ENCODE measurements at regions not wholly inside any gene's neighbourhood (a gene's known extent, or its start where the extent isn't known, plus 50 kb on each side); places are given as distances from the start of the nearest gene placed in this dataset.

DNA sequence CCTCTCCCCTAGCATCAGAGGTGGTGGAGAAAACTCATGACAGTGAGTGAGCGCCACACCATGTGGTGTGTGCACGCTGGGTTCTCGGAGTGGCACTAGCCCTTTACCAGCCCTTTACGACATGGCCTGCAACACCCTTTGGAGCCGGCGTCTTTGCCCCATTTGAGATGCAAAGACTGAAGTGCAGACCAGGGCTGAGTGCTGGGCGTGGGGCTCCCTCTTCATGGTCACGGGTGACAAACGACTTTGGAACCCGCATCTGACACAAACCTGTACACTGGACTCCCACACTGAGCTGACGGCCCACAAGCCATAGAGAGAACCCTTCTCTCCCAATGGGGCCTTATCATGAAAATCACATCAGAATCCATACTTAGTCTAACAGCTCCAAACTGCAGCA is 76.8 kb upstream of the ALDH1L1 start:
- Mint-ChIP-seq H3K9me3 (ENCODE audit: unreplicated experiment) (peaks cover 2% of the 10 kb centered on the region), H3K4me3 (ENCODE audit: unreplicated experiment) (no peak overlapping the region), H3K27me3 (ENCODE audit: low read depth, unreplicated experiment) (peaks cover 10% of the 10 kb centered on the region), H3K4me1 (ENCODE audit: low read depth, unreplicated experiment) (no peaks in the 10 kb centered on the region), H3K36me3 (ENCODE audit: low read depth, unreplicated experiment) (no peaks in the 10 kb centered on the region), H3K27ac (ENCODE audit: unreplicated experiment) (no peak overlapping the region)
- FAIRE-seq (no peak), DNase-seq (ENCODE audit: low read depth) (no peak)
- Histone ChIP-seq H3K9me3 (ENCODE audit: insufficient read depth, low read depth, low read length) (no peaks in the 10 kb centered on the region), H3K27ac (ENCODE audit: low read depth, low read length) (no peak overlapping the region), H3K4me1 (ENCODE audit: insufficient read depth, low read length) (no peaks in the 10 kb centered on the region), H3K36me3 (ENCODE audit: insufficient read depth, low read length) (no peaks in the 10 kb centered on the region), H2AFZ (ENCODE audit: low read depth, low read length) (no peak overlapping the region), H4K20me1 (ENCODE audit: insufficient read depth, low read length) (no peaks in the 10 kb centered on the region), H3K4me2 (ENCODE audit: low read length) (no peak overlapping the region), H3K79me2 (ENCODE audit: insufficient read depth, low read length) (no peaks in the 10 kb centered on the region), H3K9ac (ENCODE audit: low read length) (no peak overlapping the region), H3K4me3 (ENCODE audit: insufficient read depth, low read depth, low read length) (no peak overlapping the region), H3K27me3 (ENCODE audit: insufficient read depth, low read length) (no peaks in the 10 kb centered on the region)
- no peak for TF ChIP-seq EZH2 (IDR thresholded peaks at IDR 0.05; ENCODE audit: insufficient read depth, low read length)
- TF ChIP-seq, protein P1, sequence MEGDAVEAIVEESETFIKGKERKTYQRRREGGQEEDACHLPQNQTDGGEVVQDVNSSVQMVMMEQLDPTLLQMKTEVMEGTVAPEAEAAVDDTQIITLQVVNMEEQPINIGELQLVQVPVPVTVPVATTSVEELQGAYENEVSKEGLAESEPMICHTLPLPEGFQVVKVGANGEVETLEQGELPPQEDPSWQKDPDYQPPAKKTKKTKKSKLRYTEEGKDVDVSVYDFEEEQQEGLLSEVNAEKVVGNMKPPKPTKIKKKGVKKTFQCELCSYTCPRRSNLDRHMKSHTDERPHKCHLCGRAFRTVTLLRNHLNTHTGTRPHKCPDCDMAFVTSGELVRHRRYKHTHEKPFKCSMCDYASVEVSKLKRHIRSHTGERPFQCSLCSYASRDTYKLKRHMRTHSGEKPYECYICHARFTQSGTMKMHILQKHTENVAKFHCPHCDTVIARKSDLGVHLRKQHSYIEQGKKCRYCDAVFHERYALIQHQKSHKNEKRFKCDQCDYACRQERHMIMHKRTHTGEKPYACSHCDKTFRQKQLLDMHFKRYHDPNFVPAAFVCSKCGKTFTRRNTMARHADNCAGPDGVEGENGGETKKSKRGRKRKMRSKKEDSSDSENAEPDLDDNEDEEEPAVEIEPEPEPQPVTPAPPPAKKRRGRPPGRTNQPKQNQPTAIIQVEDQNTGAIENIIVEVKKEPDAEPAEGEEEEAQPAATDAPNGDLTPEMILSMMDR (IDR thresholded peaks at IDR 0.05; ENCODE audit: insufficient read depth, low read depth, low read length): no peak

DNA sequence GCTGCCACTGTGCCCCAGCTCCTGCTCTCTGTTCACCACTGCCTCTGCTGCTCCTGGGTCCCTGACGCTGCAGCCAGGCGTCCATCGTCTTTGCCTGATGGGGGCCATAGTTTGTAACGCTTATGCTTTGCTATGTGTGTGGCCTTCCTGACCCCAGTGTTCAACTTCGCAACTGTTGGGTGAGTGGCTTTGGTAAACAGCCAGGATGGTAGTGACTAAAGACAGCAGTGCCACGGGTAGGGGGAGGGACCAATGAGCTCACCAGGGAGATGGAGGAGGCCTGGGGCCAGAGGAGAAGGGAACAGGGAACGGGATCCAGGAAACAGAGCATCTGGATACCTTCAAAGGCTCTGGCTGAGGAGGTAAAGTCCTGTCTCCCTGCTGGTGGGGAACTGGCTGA is 75.9 kb upstream of the ALDH1L1 start:
- Mint-ChIP-seq H3K4me1 (ENCODE audit: low read depth, unreplicated experiment) (no peaks in the 10 kb centered on the region), H3K36me3 (ENCODE audit: low read depth, unreplicated experiment) (no peaks in the 10 kb centered on the region), H3K27ac (ENCODE audit: unreplicated experiment) (no peak overlapping the region), H3K9me3 (ENCODE audit: unreplicated experiment) (no peaks in the 10 kb centered on the region), H3K4me3 (ENCODE audit: unreplicated experiment) (no peak overlapping the region), H3K27me3 (ENCODE audit: low read depth, unreplicated experiment) (peaks cover 10% of the 10 kb centered on the region)
- H3K79me2 ChIP-seq (ENCODE audit: insufficient read depth, low read length): no peaks in the 10 kb centered on the region
- TF ChIP-seq EZH2 (IDR thresholded peaks at IDR 0.05; ENCODE audit: insufficient read depth, low read length): no peak
- TF ChIP-seq, protein P1 (IDR thresholded peaks at IDR 0.05; ENCODE audit: insufficient read depth, low read depth, low read length): no peak
- no peaks in the 10 kb centered on the region for H3K9me3 ChIP-seq (ENCODE audit: insufficient read depth, low read depth, low read length)
- no peak overlapping the region for H3K27ac ChIP-seq (ENCODE audit: low read depth, low read length)
- H3K4me1 ChIP-seq (ENCODE audit: insufficient read depth, low read length): no peaks in the 10 kb centered on the region
- no peak for FAIRE-seq
- no peaks in the 10 kb centered on the region for H3K27me3 ChIP-seq (ENCODE audit: insufficient read depth, low read length)
- H3K9ac ChIP-seq (ENCODE audit: low read length): no peak overlapping the region
- H2AFZ ChIP-seq (ENCODE audit: low read depth, low read length): no peak overlapping the region
- no peak overlapping the region for H3K4me3 ChIP-seq (ENCODE audit: insufficient read depth, low read depth, low read length)
- no peak for DNase-seq (ENCODE audit: low read depth)
- H4K20me1 ChIP-seq (ENCODE audit: insufficient read depth, low read length): no peaks in the 10 kb centered on the region
- no peak overlapping the region for H3K4me2 ChIP-seq (ENCODE audit: low read length)
- H3K36me3 ChIP-seq (ENCODE audit: insufficient read depth, low read length): no peaks in the 10 kb centered on the region

DNA sequence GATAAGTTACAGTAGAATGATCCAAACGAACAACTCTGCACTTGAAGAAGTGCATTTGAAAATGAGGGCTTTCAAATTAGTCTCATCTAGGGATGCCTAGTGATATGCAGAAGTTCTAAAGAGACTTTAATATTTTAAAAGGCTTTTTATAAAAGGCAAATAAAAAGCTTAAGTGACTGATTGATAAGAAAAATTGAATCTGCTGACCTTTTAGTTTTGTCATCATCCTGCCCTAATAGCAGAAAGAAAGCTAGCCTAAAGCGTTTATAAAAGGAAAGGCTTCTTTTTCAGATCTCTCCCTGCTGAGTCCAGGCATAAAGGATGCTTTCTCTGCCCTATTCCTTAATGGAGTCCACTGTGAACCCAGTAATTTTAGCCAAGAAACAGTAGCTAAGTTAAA is 72.7 kb upstream of the ALDH1L1 start:
- no peaks in the 10 kb centered on the region for H3K36me3 Mint-ChIP-seq (ENCODE audit: low read depth, unreplicated experiment)
- Histone ChIP-seq H3K79me2 (ENCODE audit: insufficient read depth, low read length) (no peaks in the 10 kb centered on the region), H3K9ac (ENCODE audit: low read length) (no peak overlapping the region), H4K20me1 (ENCODE audit: insufficient read depth, low read length) (no peaks in the 10 kb centered on the region), H3K4me2 (ENCODE audit: low read length) (no peak overlapping the region), H2AFZ (ENCODE audit: low read depth, low read length) (no peak overlapping the region), H3K36me3 (ENCODE audit: insufficient read depth, low read length) (no peaks in the 10 kb centered on the region), H3K27ac (ENCODE audit: low read depth, low read length) (no peak overlapping the region), H3K4me1 (ENCODE audit: insufficient read depth, low read length) (no peaks in the 10 kb centered on the region), H3K27me3 (ENCODE audit: insufficient read depth, low read length) (no peaks in the 10 kb centered on the region), H3K9me3 (ENCODE audit: insufficient read depth, low read depth, low read length) (no peaks in the 10 kb centered on the region), H3K4me3 (ENCODE audit: insufficient read depth, low read depth, low read length) (no peak overlapping the region)
- DNase-seq (ENCODE audit: low read depth) (no peak), FAIRE-seq (no peak)
- TF ChIP-seq, protein P1 (IDR thresholded peaks at IDR 0.05; ENCODE audit: insufficient read depth, low read depth, low read length): no peak
- no peak for TF ChIP-seq EZH2 (IDR thresholded peaks at IDR 0.05; ENCODE audit: insufficient read depth, low read length)
- no peaks in the 10 kb centered on the region for H3K4me1 Mint-ChIP-seq (ENCODE audit: low read depth, unreplicated experiment)
- H3K27ac Mint-ChIP-seq (ENCODE audit: unreplicated experiment): no peak overlapping the region
- no peaks in the 10 kb centered on the region for H3K9me3 Mint-ChIP-seq (ENCODE audit: unreplicated experiment)
- H3K4me3 Mint-ChIP-seq (ENCODE audit: unreplicated experiment): no peak overlapping the region
- H3K27me3 Mint-ChIP-seq (ENCODE audit: low read depth, unreplicated experiment): peaks cover 11% of the 10 kb centered on the region

Measured in astrocyte (in vitro differentiated cells and primary cell).